Left lung (tissue), 4 donors: ENCODE measurements at regions not wholly inside any gene's neighbourhood (a gene's known extent, or its start where the extent isn't known, plus 50 kb on each side); places are given as distances from the start of the nearest gene placed in this dataset.

ENCODE experiments used
- ATAC-seq: fragments of 200-7000 bp; cut with Tn5 transposase; one replicate; pipeline ENCODE4 v1.9.1; 2020; ENCODE audit warnings: moderate library complexity
- DNase-seq, 4 donors: peaks; one replicate each; pipeline ENCODE4 v3.0.0-alpha.2; 2013 to 2020
- H3K27ac ChIP-seq, 2 donors: fragments of 200-600 bp; sonication (generic) in 1 of 2; one replicate each; pipeline versions ENCODE4 v1.5.0 to v1.8.0; 2020 to 2021
- H3K27me3 ChIP-seq, 2 donors: fragments of 200-600 bp; sonication (generic) in 1 of 2; one replicate each; pipeline versions ENCODE4 v1.5.0 to v1.8.0; 2020 to 2021
- H3K36me3 ChIP-seq, 2 donors: fragments of 200-600 bp; sonication (generic) in 1 of 2; one replicate each; pipeline versions ENCODE4 v1.5.0 to v1.8.0; 2020 to 2021
- H3K4me1 ChIP-seq, 2 donors: fragments of 200-600 bp; one replicate each; pipeline ENCODE4 v1.8.0; 2021
- H3K4me3 ChIP-seq, 2 donors: fragments of 200-600 bp; sonication (generic) in 1 of 2; one replicate each; pipeline versions ENCODE4 v1.5.0 to v1.8.0; 2020 to 2021; ENCODE audit warnings: mild to moderate bottlenecking in 1 of 2
- H3K9me3 ChIP-seq, 2 donors: fragments of 200-600 bp; sonication (generic) in 1 of 2; one replicate each; pipeline versions ENCODE4 v1.5.0 to v1.8.0; 2020 to 2021
- intact Hi-C, 2 donors: fragments of 100-400 bp; cut with DNase I; formaldehyde crosslinking; loops; one replicate each; pipeline versions ENCODE4 v1.11.2 to v1.14.2; 2022
- TF ChIP-seq, protein P1 (sequence below), 2 donors: fragments of 200-600 bp; sonication (generic) in 1 of 2; IDR thresholded peaks; one replicate each; pipeline versions ENCODE4 v1.5.0 to v1.8.0; 2021; ENCODE audit warnings: antibody characterized with exemption in 2 of 2
- donor health status: DM: no; HTN: yes; CAD: no.
- donor health status: DM: no; HTN: no; CAD: no.

DNA sequence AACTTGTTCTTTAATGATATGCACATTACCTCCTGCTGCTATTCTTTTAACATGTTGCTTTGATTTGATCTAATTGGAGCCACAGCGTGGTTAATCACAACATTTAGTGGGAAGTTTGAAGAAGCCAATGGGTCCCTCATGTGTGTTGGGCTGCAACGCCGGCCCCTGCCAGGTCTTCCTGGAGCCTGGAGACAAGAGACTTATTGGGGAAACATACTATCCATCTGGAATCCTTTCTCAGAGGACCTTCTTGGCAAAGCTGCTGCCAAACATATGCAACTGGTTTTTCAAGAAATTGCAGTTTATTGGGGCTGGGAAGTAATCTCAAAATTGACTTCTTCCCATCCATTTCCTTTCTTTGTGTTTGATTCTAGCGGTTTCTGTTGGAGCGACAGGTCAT is 396.3 kb upstream of the PROK2 start:
- H3K27me3 ChIP-seq, result peaks cover 0 to 16% of the 10 kb centered on the region in 2 donors
- DNase-seq, result no peak
- no peaks in the 10 kb centered on the region for H3K36me3 ChIP-seq
- no peaks in the 10 kb centered on the region for H3K9me3 ChIP-seq
- TF ChIP-seq, protein P1, sequence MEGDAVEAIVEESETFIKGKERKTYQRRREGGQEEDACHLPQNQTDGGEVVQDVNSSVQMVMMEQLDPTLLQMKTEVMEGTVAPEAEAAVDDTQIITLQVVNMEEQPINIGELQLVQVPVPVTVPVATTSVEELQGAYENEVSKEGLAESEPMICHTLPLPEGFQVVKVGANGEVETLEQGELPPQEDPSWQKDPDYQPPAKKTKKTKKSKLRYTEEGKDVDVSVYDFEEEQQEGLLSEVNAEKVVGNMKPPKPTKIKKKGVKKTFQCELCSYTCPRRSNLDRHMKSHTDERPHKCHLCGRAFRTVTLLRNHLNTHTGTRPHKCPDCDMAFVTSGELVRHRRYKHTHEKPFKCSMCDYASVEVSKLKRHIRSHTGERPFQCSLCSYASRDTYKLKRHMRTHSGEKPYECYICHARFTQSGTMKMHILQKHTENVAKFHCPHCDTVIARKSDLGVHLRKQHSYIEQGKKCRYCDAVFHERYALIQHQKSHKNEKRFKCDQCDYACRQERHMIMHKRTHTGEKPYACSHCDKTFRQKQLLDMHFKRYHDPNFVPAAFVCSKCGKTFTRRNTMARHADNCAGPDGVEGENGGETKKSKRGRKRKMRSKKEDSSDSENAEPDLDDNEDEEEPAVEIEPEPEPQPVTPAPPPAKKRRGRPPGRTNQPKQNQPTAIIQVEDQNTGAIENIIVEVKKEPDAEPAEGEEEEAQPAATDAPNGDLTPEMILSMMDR (IDR thresholded peaks at IDR 0.05), result no peak
- H3K27ac ChIP-seq, result no peak overlapping the region
- no peak overlapping the region for H3K4me3 ChIP-seq
- intact Hi-C loops, result no loop called here
- no peak for ATAC-seq
- peaks cover 12 to 18% of the 10 kb centered on the region in 2 donors for H3K4me1 ChIP-seq

DNA sequence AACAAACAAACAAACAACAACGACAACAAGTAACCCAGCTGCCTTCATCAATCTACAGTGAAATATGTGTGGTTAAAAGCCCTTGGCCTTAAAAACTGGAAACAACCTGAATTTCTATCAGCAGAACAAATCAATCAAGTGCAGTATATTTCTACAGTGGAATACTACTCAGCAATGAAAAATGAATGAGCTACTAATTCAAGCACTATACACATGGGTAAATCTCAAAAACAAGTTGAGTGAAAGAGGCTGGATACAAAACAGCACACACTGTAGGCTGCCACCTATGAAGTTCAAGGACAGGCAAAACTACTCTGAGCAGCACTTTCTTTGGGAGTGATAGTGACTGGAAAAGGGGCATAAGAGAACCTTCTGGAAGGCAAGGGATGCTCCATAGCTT is 395.5 kb upstream of the PROK2 start:
- Histone ChIP-seq H3K4me1 (peaks cover 12 to 16% of the 10 kb centered on the region in 2 donors), H3K27me3 (peaks cover 0 to 16% of the 10 kb centered on the region in 2 donors), H3K36me3 (no peaks in the 10 kb centered on the region), H3K27ac (no peak overlapping the region), H3K9me3 (no peaks in the 10 kb centered on the region), H3K4me3 (no peak overlapping the region)
- intact Hi-C loops, result no loop called here
- TF ChIP-seq, protein P1 (IDR thresholded peaks at IDR 0.05), result no peak
- DNase-seq (no peak), ATAC-seq (no peak)

DNA sequence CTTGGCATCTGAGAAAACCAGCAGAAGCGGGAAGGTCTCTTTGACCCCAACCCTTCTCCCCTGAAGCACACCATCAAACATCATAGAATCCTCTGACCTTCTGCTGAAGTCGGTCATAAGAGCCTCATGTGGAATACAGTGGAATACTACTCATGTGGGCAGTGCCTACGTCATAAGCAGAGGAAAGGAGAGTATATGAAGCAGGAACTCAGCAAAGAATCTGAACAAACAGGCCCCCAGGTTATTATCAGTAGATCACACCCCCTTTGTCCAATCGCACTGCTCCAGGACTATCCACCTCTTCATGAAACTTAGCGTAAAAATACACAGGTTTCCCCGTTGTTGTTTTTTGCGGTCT is 394.1 kb upstream of the PROK2 start:
- intact Hi-C loops, result no loop called here
- TF ChIP-seq, protein P1 (IDR thresholded peaks at IDR 0.05), result no peak
- H3K27ac ChIP-seq, result no peak overlapping the region
- H3K4me1 ChIP-seq, result peaks cover 12 to 23% of the 10 kb centered on the region in 2 donors
- H3K4me3 ChIP-seq, result no peak overlapping the region
- no peak for DNase-seq
- ATAC-seq, result no peak
- H3K9me3 ChIP-seq, result no peaks in the 10 kb centered on the region
- no peaks in the 10 kb centered on the region for H3K36me3 ChIP-seq
- peaks cover 0 to 16% of the 10 kb centered on the region in 2 donors for H3K27me3 ChIP-seq

DNA sequence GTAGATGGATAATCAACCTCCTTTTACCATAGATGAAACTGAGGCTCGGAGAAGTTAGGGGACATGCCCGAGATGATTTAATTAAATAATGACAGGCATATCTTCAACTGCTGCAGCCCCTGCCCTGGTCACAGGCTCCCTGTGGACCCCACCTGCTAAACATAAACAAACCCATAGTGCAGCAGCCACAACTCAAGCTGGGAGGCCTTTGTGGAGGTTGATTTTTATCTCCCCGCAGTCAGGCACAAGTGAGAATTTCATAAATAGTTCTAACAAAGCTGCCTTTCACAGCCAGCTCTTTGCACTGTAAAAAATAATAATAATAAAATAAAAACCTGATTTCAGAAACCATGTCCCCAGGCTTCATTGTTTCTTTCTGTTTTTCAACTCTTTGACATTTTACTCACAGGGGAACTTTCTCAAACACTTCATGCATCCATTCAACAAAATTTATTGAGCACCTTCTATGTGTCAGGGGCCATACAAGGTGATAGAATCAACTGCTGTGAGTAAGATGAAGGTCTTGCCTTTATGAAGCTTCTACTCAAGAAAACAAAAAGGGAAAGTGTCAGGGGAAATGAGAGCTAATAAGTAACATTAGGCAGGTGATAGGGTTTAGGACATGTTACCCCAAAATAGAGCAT is 393.6 kb upstream of the PROK2 start:
- intact Hi-C loops, result no loop called here
- DNase-seq (no peak), ATAC-seq (no peak)
- H3K36me3 ChIP-seq, result no peaks in the 10 kb centered on the region
- H3K27me3 ChIP-seq, result peaks cover 0 to 16% of the 10 kb centered on the region in 2 donors
- H3K9me3 ChIP-seq, result no peaks in the 10 kb centered on the region
- no peak overlapping the region for H3K27ac ChIP-seq
- TF ChIP-seq, protein P1 (IDR thresholded peaks at IDR 0.05), result no peak
- H3K4me1 ChIP-seq, result peaks cover 12 to 23% of the 10 kb centered on the region in 2 donors
- H3K4me3 ChIP-seq, result no peak overlapping the region

DNA sequence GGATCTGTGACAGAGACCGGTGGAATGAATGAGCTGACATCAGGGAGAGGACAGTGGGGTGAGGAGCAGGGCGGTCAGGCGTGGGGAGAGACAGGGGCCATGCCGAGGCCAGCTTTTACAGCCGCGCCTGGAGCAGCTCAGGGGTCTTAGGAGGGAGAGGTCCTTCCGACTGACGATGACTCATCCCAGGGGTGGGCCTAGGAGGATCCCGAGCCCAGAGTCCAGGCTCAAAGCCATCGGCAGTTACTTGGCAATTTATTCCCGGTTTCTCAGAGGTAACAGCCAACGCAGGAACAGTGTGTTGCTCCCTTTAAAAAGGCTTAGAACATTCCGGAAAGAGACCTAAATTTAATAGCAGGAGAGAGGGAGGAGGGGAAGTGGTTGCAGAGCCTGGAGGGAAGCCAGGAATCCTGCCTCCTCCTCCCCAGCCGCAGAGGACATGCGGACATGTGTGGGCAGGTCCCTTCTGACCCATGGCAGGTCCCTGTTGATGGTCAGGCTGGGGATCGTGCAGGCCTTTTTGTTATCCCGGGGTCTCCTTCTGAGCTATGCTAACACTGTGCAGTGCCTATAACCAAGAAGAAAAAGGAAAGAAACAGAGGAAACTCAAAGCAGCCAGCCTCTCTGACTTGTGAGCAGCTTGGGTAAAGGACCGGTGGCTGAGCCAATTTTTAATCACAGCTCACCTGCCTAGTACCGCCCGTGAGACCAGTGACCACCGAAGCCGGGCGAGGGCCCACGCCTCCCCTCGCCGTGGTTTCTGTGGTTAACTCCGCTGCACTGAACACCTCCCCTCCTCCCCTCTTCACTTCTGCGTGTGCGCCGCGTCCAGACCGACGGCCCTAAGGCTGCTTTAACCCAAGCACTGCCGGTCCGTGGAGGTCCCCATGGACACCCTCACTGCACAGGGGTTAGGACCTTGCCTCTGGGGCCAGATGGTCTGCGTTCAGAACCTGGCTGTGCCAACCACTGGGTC is 392.4 kb upstream of the PROK2 start:
- DNase-seq, result peak in 3 of 4 donors; percentile 42 to 78 (median 77)
- peak overlapping the region in 1 of 2 donors; percentile 13 for H3K4me3 ChIP-seq
- peaks cover 0 to 16% of the 10 kb centered on the region in 2 donors for H3K27me3 ChIP-seq
- TF ChIP-seq, protein P1 (IDR thresholded peaks at IDR 0.05), result no peak
- intact Hi-C loops, result no loop called here
- ATAC-seq, result peak; percentile 83
- H3K27ac ChIP-seq, result peak overlapping the region; percentile 10 to 15
- H3K9me3 ChIP-seq, result no peaks in the 10 kb centered on the region
- H3K4me1 ChIP-seq, result peaks cover 12 to 23% of the 10 kb centered on the region in 2 donors
- H3K36me3 ChIP-seq, result no peaks in the 10 kb centered on the region
